BLaER1 (cell line): ENCODE measurements at regions not wholly inside any gene's neighbourhood (a gene's known extent, or its start where the extent isn't known, plus 50 kb on each side); places are given as distances from the start of the nearest gene placed in this dataset.

ENCODE experiments used
- H3K27ac ChIP-seq: shearing (Covaris generic); formaldehyde crosslinking; 2 replicates; pipeline ENCODE4 v1.8.1; 2022
- H3K27me3 ChIP-seq: shearing (Covaris generic); formaldehyde crosslinking; 2 replicates; pipeline ENCODE4 v1.8.1; 2022
- H3K36me3 ChIP-seq: shearing (Covaris generic); formaldehyde crosslinking; 2 replicates; pipeline ENCODE4 v1.8.1; 2022
- H3K4me1 ChIP-seq: shearing (Covaris generic); formaldehyde crosslinking; 2 replicates; pipeline ENCODE4 v1.8.1; 2022
- H3K4me2 ChIP-seq: shearing (Covaris generic); formaldehyde crosslinking; 2 replicates; pipeline ENCODE4 v1.8.1; 2022
- H3K4me3 ChIP-seq: shearing (Covaris generic); formaldehyde crosslinking; 2 replicates; pipeline ENCODE4 v1.8.1; 2022
- H3K9ac ChIP-seq: shearing (Covaris generic); formaldehyde crosslinking; 2 replicates; pipeline ENCODE4 v1.8.1; 2022
- H3K9me3 ChIP-seq: shearing (Covaris generic); formaldehyde crosslinking; 2 replicates; pipeline ENCODE4 v1.8.1; 2022
- H4K20me1 ChIP-seq: shearing (Covaris generic); formaldehyde crosslinking; 2 replicates; pipeline ENCODE4 v1.8.1; 2022
- Cebpa-rat ChIP-seq: shearing (Covaris generic); IDR thresholded peaks from 2 replicates; pipeline ENCODE4 v1.8.1; 2022

DNA sequence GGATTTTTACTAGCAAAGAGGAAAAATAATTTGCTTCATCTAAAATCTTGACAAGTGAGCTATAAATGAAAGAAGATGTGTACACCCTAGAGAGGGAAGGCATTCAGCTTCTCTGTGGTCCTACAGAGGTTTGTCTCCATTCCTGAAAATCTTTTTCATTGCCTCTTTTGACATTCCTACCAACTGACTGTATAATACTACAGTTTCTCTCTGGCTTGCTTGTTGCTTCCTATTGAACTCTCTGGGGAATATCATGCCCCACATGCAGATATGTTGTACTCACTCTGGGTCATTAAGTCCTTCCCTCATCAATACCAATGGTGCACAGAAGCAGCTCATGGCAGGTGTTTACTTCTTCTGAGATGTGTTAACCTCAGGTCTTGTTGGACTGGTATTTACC is 371.2 kb upstream of the PLXNA2 start:
- Histone ChIP-seq H3K4me2 (peak overlapping the region; percentile 23), H3K36me3 (no peaks in the 10 kb centered on the region), H3K27ac (no peak overlapping the region), H3K4me1 (peaks cover 11% of the 10 kb centered on the region), H4K20me1 (no peaks in the 10 kb centered on the region), H3K9me3 (peaks cover 14% of the 10 kb centered on the region), H3K9ac (no peak overlapping the region), H3K4me3 (no peak overlapping the region), H3K27me3 (no peaks in the 10 kb centered on the region)
- no peak for TF ChIP-seq Cebpa-rat

DNA sequence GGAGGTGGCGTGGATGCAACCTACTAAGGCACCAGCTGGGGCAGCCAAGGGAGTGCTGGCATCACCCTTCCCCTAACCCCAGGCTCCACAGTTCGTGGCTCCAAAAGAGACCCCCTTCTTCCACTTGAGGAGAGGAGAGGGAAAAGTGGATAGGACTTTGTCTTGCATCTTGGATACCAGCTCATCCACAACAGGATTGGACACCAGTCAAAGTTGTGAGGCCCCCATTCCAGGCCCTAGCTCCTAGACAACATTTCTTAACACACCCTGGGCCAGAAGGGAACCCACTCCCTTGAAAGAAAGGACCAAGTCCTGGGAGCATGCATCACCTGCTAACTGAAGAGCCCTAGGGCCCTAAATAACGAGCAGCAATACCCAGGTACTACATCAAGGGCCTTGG is 372.6 kb upstream of the PLXNA2 start:
- H3K4me1 ChIP-seq: peaks cover 8% of the 10 kb centered on the region

DNA sequence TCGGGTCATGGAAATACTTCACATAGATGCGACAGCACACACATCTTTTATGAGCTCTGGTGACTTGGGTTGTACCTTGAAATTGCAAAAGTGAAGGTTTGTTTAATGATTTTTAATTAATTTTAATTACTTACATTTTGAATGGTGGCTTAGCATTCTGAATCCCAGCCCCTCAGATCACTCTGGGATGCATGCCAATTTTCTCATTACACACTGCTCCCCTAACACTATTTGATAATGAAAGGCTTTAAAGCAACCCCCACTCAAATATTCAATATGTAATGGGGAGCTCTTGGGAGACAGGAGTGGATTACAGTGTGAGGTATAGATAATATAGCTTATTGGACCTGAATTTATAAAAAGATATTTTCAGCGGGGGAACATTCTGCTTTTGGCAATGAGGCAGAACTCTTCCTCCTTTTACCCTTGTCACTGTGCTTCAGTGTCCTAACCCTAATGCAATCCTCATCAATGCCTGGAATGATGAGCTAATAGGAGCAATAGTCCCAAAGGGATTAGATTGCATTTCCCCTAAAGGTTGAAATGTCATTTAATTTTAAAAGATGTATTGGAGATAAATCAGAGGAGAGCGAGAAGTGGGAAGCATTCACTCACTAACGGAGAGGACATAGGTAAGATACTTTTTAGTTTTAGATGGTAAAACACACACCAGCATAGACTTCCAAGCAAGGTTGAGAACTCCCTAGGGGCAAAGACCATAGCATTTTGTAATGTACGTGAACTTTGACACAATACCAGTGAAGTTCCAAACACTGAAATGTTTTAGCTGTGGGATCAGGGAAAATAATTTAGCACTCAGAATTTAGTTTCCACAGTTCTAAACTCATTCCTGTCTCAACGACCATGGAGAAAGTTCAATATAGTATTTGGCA is 384.1 kb upstream of the PLXNA2 start:
- no peak for TF ChIP-seq Cebpa-rat
- H3K9me3 ChIP-seq: no peaks in the 10 kb centered on the region
- H3K27me3 ChIP-seq: no peaks in the 10 kb centered on the region
- H4K20me1 ChIP-seq: no peaks in the 10 kb centered on the region
- no peak overlapping the region for H3K4me3 ChIP-seq
- no peak overlapping the region for H3K9ac ChIP-seq
- no peaks in the 10 kb centered on the region for H3K36me3 ChIP-seq
- H3K4me2 ChIP-seq: no peak overlapping the region
- H3K4me1 ChIP-seq: no peaks in the 10 kb centered on the region
- H3K27ac ChIP-seq: no peak overlapping the region

More for the DNA sequence above, 372.6 kb upstream of the PLXNA2 start:
- H3K27me3 ChIP-seq: no peaks in the 10 kb centered on the region
- no peaks in the 10 kb centered on the region for H4K20me1 ChIP-seq
- no peak overlapping the region for H3K27ac ChIP-seq
- H3K4me3 ChIP-seq: no peak overlapping the region
- H3K4me2 ChIP-seq: no peak overlapping the region
- no peak for TF ChIP-seq Cebpa-rat
- H3K9ac ChIP-seq: no peak overlapping the region
- no peaks in the 10 kb centered on the region for H3K36me3 ChIP-seq
- peaks cover 25% of the 10 kb centered on the region for H3K9me3 ChIP-seq

DNA sequence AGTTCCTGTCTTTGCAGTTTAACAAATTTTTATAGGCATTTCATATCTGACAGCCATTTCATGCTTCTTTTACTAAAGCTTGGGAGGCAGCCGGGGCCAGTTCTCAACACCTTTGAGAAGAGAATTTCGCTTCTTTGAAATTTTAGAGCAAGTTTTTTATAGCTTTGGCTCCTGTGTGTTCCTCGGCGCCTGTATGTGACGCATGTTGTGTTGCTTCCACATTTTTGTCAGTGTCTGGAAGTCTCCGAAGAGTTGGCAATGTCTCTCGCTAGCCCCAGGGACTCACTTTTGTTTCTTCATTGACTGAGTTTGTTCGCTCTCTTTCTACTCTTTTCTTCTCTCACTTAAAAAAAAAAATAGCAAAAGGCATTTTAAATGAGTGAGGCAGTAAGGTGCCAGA is 386.9 kb upstream of the PLXNA2 start:
- H3K9me3 ChIP-seq: no peaks in the 10 kb centered on the region
- H3K4me1 ChIP-seq: no peaks in the 10 kb centered on the region
- no peaks in the 10 kb centered on the region for H3K36me3 ChIP-seq
- no peak for TF ChIP-seq Cebpa-rat
- no peak overlapping the region for H3K27ac ChIP-seq
- no peaks in the 10 kb centered on the region for H3K27me3 ChIP-seq
- H3K4me3 ChIP-seq: no peak overlapping the region
- no peak overlapping the region for H3K9ac ChIP-seq
- H4K20me1 ChIP-seq: no peaks in the 10 kb centered on the region
- H3K4me2 ChIP-seq: no peak overlapping the region

DNA sequence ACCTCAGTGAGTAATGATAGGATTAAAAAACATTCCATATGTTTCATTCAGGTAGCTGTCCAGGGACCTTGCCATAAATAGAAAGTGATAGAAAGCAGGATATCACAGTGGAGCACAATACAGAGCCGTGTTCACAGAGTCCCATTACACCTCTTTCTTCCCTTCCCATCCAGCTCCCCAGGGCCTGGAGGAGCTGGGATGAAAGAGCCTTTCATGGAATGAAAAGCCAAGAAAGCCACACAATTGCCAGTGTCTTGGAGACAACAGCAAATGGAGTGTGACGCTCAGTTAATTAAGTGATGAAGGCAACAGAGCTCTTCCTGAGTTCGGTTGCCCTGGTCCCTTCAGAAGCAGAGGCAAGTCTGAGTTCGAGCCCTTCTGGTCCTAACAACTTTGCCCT is 387.3 kb upstream of the PLXNA2 start:
- Histone ChIP-seq H3K4me1 (no peaks in the 10 kb centered on the region), H3K27ac (no peak overlapping the region), H3K9me3 (no peaks in the 10 kb centered on the region), H3K27me3 (no peaks in the 10 kb centered on the region), H3K9ac (no peak overlapping the region), H4K20me1 (no peaks in the 10 kb centered on the region), H3K36me3 (no peaks in the 10 kb centered on the region), H3K4me3 (no peak overlapping the region), H3K4me2 (no peak overlapping the region)
- no peak for TF ChIP-seq Cebpa-rat

DNA sequence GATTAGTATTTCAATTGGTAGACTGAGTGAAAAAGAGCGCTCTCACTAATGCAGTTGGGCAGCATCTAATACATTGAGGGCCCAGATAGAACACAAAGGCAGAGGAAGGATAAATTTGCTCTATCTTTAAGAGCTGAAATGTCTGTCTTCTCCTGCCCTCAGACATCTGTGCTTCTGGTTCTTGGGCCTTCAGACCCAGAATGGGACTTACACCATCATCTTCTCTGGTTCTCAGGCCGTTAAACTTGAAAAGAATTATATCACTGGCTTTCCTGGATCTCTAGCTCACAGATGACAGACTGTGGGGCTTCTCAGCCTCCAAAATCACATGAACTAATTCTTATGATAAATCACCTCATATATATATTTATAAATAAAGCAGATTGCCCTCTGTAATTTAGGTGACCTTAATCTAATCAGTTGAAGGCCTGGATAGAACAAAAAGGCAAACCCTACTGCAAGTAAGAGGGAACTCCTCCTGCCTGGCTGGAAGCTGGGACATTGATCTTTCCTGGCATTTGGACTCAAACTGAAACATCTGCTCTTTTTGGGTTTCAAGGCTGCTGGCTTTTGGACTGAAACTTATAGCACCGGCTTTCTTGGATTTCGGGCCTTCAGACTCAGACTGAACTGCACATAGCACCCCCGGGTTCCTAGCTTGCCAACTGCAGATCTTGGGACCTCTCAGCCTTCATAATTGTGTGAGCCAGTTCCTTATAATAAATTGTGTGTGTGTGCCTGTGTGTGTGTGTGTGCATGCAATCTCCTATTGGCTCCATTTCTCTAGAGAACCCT is 390.4 kb upstream of the PLXNA2 start:
- Histone ChIP-seq H3K36me3 (no peaks in the 10 kb centered on the region), H3K9me3 (no peaks in the 10 kb centered on the region), H3K27ac (no peak overlapping the region), H3K9ac (no peak overlapping the region), H3K4me2 (no peak overlapping the region), H3K4me3 (no peak overlapping the region), H3K4me1 (no peaks in the 10 kb centered on the region), H4K20me1 (no peaks in the 10 kb centered on the region), H3K27me3 (no peaks in the 10 kb centered on the region)
- TF ChIP-seq Cebpa-rat: no peak

DNA sequence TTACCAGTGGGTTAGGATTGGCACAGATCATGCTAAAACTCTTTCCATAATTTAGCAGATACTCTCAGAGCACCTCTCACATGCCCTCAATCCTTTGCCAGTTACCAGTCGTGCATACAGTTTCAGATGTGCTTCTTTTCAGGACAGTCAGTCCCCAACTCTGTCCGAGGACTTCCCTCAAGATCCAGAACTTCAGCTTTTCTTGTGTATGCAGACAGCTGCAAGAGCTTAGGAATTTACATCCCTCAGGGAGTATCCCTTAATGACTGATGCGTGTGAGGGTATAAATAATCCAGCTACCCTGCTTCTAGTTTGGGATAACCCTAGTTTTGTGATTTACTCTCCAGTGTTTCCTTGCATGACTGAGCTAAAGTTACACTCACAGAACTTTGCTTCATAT is 393.0 kb upstream of the PLXNA2 start:
- Histone ChIP-seq H3K4me2 (no peak overlapping the region), H3K4me3 (no peak overlapping the region), H3K9ac (no peak overlapping the region), H3K36me3 (no peaks in the 10 kb centered on the region), H3K9me3 (no peaks in the 10 kb centered on the region), H3K27me3 (no peaks in the 10 kb centered on the region), H3K4me1 (no peaks in the 10 kb centered on the region), H4K20me1 (no peaks in the 10 kb centered on the region), H3K27ac (no peak overlapping the region)
- TF ChIP-seq Cebpa-rat: no peak

DNA sequence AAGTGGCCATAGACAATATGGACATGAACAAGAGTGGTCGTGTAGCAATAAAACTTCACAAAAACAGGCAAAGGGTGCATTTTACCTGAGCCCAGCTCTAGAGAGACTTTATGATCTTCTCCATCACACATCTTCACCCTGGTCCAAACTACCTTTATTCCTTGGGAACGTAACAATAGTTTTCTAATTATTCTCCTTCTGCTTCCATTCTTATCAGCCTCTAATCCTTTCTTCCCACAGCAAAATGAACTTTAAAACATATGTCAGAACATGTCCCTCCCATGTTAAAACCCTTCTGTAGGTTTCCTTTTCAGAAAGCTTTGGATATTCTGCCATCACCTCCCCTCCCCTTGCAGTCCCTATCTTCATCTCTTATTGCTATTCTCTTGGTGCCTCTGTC is 395.2 kb upstream of the PLXNA2 start:
- Histone ChIP-seq H3K4me1 (no peaks in the 10 kb centered on the region), H3K4me2 (no peak overlapping the region), H3K27me3 (no peaks in the 10 kb centered on the region), H3K27ac (no peak overlapping the region), H3K9me3 (no peaks in the 10 kb centered on the region), H3K4me3 (no peak overlapping the region), H3K36me3 (no peaks in the 10 kb centered on the region), H4K20me1 (no peaks in the 10 kb centered on the region), H3K9ac (no peak overlapping the region)
- TF ChIP-seq Cebpa-rat: no peak

DNA sequence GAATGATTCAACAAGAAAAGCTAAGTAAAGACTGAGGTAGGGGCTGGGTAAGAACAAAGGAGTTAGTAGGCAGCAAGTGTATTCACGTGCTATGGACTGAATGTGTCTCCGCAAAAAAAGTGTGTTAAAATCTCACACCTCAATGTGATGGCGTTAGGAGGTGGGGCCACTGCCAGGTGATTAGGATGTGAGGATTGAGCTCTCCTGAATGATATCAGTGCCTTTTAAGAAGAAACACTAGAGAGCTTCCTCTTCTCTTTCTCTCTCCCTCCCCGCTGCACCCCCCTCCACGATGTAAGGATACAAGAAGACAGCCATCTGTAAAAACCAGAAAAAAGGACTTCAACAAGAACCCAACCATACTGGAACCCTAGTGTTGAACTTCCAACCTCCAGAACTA is 396.1 kb upstream of the PLXNA2 start:
- H3K36me3 ChIP-seq: no peaks in the 10 kb centered on the region
- H4K20me1 ChIP-seq: no peaks in the 10 kb centered on the region
- no peak overlapping the region for H3K4me2 ChIP-seq
- H3K4me3 ChIP-seq: no peak overlapping the region
- no peaks in the 10 kb centered on the region for H3K4me1 ChIP-seq
- H3K9me3 ChIP-seq: no peaks in the 10 kb centered on the region
- no peak overlapping the region for H3K9ac ChIP-seq
- H3K27ac ChIP-seq: no peak overlapping the region
- H3K27me3 ChIP-seq: no peaks in the 10 kb centered on the region
- no peak for TF ChIP-seq Cebpa-rat

DNA sequence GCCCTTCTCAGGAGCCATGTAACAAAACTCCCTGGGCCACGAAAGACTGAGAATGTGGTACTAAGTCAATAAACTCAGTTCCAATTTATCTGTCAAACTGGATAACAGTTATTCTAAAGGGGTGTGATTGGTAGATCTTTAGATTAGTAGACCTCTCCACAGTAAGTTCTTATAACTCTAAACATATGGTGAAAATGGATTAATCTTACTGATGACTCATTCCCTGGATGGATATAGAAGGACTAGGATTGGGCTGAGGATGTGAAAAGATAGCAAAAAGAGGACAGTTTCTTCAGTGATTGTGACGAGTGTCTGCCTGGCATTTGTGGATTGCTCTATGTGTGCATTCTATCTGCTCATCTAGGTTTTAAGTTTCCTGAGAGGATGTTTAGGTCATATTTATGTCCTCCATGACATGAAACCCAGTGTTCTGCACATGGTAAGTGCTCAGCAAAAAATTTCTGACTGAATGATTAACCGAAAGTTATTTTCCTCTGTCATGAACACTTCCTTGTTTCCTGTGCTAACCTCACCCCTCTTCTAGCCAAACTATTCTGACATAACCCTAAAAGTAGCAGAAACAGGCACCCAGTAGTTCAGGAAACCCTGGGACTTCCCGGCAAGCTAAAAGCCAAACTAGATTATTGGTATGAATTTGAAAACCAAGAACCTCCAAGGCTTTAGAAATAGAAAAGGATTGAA is 397.5 kb upstream of the PLXNA2 start:
- Histone ChIP-seq H3K4me2 (no peak overlapping the region), H3K9me3 (no peaks in the 10 kb centered on the region)
- no peak for TF ChIP-seq Cebpa-rat

More for the DNA sequence above, 397.5 kb upstream of the PLXNA2 start:
- H3K27ac ChIP-seq: no peak overlapping the region
- no peaks in the 10 kb centered on the region for H3K27me3 ChIP-seq
- no peak overlapping the region for H3K9ac ChIP-seq
- H3K4me1 ChIP-seq: no peaks in the 10 kb centered on the region
- no peaks in the 10 kb centered on the region for H4K20me1 ChIP-seq
- H3K4me3 ChIP-seq: no peak overlapping the region
- no peaks in the 10 kb centered on the region for H3K36me3 ChIP-seq
